GM12892 (cell line): ENCODE measurements at regions not wholly inside any gene's neighbourhood (a gene's known extent, or its start where the extent isn't known, plus 50 kb on each side); places are given as distances from the start of the nearest gene placed in this dataset.

Experiments used
- POLR2A ChIP-seq: IDR thresholded peaks from 2 replicates; pipeline ENCODE4 v1.6.1; 2011; ENCODE audit warnings: low read depth, low read length, control low read depth
- POLR2AphosphoS5 ChIP-seq: IDR thresholded peaks from 2 replicates; pipeline ENCODE4 v1.6.1; 2011; ENCODE audit warnings: low read depth, low read length, control low read depth
- TAF1 ChIP-seq: IDR thresholded peaks from 2 replicates; pipeline ENCODE4 v1.6.1; 2011; ENCODE audit warnings: low read depth, mild to moderate bottlenecking, control low read depth, low read length, borderline replicate concordance

GRCh38 chr11:91585035-91585801, 639.4 kb upstream of the FAT3 start:
- TF ChIP-seq POLR2AphosphoS5, result no peak
- TF ChIP-seq TAF1, result no peak
- TF ChIP-seq POLR2A, result no peak
